Effector CD8-positive, alpha-beta T cell (primary cell): ENCODE measurements at regions not wholly inside any gene's neighbourhood (a gene's known extent, or its start where the extent isn't known, plus 50 kb on each side); places are given as distances from the start of the nearest gene placed in this dataset.

Experiments used
- DNase-seq: peaks from one replicate; lab custom pipeline; 2025; lab: John Stamatoyannopoulos, UW

GRCh38 chr22:27173530-27173929 is 516.1 kb downstream of the MIAT start:
- DNase-seq, result no peak

DNA sequence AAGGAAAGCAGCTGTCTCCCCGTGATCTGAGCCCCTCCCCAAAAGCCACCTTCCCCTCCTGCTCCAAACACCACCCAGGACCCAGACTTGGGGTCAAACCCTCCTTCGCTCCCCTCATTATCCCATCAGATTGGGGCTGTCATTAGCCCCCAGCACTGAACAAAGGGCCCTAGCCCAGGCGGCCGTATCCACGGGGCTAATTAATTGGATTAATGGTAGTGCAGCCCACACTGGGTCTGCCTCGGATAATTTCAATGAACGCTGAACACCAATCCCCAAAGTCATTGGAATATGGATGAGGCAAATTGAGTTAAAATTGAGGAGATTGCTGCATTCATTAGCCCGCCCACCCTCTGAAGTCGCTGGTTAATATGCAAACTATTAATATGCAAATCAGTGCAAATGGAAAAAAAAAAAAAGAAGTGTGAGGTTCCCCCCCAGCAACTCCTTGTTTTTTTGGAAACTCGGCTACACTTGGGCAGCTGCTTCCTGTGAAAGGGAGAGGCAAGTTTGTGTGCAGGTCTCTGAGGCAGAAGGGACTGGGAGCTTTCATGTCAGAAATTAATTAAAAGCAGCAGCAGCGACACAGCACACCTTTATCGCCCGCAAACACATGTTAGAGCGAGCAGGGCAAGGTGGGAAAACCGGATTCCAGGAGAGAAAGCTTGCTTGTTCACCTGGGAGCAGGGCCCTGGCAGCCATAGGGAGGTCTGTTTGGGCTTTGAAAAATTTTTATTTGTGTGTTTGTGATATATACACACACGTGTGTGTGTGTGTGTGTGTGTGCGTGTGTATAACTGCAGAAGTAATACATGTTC is 517.8 kb downstream of the MIAT start:
- DNase-seq, result no peak

DNA sequence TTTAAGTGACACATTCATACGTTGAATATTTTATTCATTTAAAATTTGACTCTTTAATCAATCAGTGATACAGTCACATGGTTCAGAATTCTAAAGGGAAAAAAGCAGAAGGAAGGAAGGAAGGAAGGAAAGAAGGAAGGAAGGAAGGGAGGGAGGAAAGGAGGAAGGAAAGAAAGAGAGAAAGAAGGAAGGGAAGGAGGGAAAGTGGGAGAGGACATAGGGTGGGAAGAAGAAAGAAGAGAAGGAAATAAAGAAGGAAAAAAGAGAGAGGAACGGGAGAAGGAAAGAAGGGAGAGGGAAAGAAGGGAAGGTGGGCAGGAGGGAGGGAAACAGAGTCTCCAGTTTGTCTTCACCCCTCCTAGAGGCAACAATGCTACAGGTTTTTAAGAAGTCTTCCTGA is 518.6 kb downstream of the MIAT start:
- DNase-seq, result no peak

DNA sequence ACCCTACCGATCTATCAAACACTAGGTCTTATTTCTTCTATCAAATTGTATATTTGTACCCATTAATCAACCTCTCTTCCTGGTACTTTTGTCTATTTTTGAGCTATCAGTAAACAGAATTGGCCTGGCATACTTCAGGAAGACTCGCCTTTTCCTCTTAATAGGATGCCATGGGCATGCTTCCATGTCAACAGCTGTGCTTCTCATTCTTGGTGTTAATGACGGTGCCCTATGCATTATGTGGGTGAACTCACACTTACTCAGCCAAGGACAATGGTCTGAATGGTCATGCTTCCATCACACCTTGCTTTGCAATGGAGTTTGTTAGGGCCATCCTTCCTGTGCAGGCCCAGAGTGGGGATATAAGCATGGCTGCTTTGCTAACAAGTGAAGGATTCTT is 521.8 kb downstream of the MIAT start:
- no peak for DNase-seq

DNA sequence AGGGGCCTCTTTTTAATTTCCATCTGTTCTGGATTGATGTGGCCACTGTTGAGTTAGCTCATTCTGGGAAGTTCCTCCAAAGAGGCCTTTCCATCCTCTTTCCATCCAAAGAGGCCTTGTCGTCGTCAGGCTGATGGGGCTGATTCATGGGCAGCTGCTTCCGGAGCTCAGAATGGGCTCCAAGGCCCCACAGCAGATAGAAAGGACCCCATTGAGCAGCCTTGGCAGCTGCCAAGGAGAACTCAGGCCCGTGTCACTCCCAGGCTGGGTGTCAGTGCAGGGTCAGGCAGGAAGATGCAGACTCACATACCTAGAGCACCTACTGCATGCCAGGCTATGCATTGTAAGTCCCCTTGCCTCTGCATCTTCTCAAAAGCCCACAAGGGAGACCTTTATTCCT is 524.1 kb downstream of the MIAT start:
- no peak for DNase-seq

DNA sequence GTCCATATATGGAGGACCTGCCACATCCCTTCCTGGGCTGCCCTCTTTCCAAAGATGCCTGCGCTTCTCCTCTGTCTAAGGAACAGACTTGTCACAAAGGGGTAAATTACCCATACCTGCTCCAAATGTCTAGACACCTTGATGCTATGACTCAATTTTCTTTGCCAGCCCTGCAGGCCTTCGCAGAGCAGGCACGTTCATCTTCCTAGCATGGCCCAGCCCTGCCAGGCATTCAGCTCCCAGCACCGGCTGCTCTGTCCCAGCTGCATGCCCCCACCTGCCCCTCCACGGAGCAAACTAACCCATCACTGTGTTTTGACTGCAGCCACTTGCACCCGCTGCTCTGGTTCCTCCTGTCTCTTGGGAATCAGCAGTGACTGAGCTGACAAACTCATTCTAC is 526.1 kb downstream of the MIAT start:
- no peak for DNase-seq

DNA sequence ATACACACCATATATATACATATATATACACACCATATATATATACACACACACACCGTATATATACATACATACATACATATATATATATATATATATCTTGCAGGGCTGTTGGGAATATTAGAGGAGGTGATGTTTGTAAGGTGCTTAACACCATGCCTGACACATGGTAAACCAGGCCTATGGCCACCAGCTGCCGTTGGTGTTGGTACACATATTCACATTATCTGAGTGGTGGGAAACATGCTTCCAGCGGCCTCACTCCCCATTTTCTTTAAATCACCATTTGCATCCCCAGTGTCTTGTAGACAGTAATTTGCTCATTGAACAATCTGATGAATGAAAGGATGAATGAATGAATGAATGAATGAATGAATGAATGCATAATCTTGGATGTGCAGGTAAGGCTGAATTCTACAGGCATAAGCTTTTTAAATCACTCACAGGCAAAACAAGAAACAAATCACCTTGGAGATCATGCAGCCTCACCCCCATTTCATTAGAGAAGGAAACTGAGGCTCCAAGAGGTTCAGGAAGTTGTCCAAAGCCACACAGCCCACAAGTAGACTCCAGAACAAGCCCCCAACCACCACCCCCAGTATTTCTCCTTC is 527.8 kb downstream of the MIAT start:
- no peak for DNase-seq

DNA sequence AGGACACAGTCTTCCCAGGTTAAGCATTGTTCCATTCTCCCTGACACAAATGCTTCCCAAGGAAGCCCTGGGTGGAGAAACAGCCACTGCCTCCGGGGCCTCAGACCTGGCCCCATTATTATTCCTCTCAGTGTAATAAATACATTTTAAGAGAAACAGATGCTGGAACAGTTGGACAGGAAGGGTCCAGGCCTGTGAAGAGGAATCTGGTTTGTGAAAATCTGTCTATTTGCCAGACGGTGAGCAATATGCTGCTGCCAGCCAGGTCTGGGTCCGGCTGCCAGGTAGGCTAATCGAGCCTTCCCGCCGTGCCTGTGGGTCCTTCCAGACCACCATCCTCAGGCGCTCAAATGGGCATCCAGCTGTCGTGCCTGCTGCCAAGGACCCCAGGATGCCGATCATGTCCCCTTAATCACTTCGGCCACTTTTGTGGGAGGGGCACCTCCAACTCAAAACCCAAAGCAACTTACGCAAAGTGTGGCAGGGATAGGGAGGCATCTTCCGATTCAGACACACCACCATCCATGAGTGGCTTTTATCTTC is 528.4 kb downstream of the MIAT start:
- no peak for DNase-seq

DNA sequence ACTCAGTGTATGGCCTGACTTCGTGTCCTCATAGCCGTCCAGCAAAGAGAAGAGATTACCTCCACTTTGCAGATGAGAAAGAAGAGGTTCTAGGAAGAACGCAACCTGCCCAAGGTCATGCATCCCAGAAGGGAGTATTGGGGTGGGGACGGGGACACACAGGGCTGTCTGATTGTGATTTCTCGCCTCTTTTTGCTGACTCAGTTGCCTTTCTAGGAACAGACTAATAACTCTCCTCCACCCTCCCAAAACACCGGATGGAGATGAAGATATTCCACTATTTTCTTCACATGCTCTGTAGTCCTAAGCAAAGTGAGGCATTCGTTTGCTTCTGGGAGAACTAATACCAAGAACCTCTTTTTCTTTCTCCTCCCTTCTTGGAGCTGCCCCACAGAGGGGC is 529.3 kb downstream of the MIAT start:
- no peak for DNase-seq

- DNase-seq, result no peak
These were observed 534.9 kb downstream of the MIAT start for GRCh38 chr22:27192135-27192829.

- no peak for DNase-seq
These were observed 535.8 kb downstream of the MIAT start for GRCh38 chr22:27193215-27193614.

GRCh38 chr22:27193636-27194035 is 536.2 kb downstream of the MIAT start:
- DNase-seq, result no peak

GRCh38 chr22:27194096-27194748 is 536.8 kb downstream of the MIAT start:
- DNase-seq, result no peak

- no peak for DNase-seq
These were observed 537.7 kb downstream of the MIAT start for GRCh38 chr22:27195094-27195493.

DNA sequence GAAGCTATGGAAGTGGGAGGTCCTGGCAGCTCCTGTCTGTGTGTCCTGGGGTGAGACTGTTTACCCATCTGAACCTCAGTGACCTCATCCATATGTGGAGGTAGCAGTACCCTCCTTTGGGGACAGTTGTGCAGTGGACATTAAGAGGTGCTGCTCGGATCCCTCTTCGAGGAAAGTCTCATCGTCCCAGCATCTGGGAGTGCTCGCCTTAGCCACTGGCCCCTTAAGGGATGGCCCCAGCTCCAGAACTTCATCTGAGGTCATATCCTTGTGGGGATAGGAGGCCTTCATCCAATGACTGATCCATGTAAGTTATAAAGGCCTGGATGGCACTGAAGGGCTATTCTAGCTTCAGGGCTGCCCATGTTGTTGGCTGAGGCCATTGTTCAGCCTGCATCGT is 538.1 kb downstream of the MIAT start:
- no peak for DNase-seq

- DNase-seq, result no peak
These were observed 539.2 kb downstream of the MIAT start for GRCh38 chr22:27196606-27197005.

DNA sequence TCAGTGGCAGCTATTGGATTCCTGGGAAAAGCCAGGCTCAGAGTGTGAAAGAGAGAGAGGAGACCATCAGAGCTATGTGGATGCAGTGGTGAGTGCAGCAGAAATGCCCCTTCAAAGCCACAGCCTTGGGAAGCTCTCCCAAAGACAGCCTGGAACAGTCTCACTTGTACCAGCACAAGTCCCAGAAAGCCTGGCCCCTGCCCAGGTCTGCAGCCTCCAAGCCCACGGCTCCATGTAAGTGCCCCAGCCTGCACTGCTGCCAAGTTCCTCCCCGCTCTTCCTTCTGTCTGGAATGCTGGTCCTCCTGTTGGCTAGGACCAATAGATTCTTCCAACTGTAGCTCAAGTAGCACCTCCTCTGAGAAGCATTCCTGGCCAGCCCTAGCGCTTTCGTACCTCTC is 539.7 kb downstream of the MIAT start:
- DNase-seq, result no peak

DNA sequence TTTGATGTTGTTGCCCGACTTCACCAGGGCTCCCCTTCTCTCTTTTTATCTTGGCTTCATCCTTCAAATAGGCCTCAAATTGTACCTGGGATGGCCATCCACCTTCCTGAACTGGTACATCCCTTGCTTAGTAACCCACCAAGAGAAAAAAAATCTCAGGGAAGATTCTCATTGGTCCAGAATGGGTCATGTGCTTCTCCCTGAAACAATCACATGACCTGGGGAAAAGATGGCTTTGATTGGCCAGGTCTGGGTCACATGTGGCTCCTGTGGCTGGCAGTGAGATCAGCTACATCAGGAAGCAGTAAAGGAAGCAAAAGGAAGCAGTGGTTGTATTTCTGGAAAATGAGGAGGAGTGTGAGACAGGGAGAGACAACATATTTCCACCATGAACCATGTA is 540.2 kb downstream of the MIAT start:
- no peak for DNase-seq

- no peak for DNase-seq
These were observed 541.2 kb downstream of the MIAT start for GRCh38 chr22:27198518-27199035.

- DNase-seq, result no peak
These were observed 542.0 kb downstream of the MIAT start for GRCh38 chr22:27199354-27199753.

DNA sequence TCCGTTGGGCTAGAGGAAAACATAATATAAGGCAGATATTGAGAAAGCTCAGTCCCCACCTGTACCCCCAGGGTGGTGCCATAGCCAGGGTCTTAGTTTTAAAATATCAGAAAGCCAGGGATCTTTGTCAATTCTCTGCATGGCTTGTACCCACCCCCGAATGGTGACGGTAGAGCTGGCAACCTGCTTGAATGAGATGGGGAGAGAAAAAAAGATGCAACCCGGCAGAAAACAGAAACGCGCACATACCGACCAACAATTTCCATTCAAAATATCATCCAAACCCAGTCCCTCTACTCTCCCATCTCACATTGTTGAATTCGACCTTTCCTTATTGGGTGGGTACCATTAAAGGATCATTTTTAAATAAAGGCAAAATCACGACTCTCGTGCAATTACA is 543.9 kb downstream of the MIAT start:
- no peak for DNase-seq

- no peak for DNase-seq
These were observed 544.4 kb downstream of the MIAT start for GRCh38 chr22:27201741-27202140.
